AG09319 (cell line): ENCODE measurements at regions not wholly inside any gene's neighbourhood (a gene's known extent, or its start where the extent isn't known, plus 50 kb on each side); places are given as distances from the start of the nearest gene placed in this dataset.

Experiments
- DNase-seq: peaks from one replicate; pipeline ENCODE4 v3.0.0-alpha.2; 2010; ENCODE audit warnings: low read depth; ENCODE audit errors: extremely low read depth
- CTCF ChIP-seq: IDR thresholded peaks from 2 replicates; pipeline ENCODE4 v1.5.1; 2011; ENCODE audit warnings: low read depth, mild to moderate bottlenecking, inconsistent platforms, low read length, moderate library complexity

GRCh38 chr4:43987331-43987944 lies 461.2 kb downstream of the KCTD8 start:
- no peak for DNase-seq

DNA sequence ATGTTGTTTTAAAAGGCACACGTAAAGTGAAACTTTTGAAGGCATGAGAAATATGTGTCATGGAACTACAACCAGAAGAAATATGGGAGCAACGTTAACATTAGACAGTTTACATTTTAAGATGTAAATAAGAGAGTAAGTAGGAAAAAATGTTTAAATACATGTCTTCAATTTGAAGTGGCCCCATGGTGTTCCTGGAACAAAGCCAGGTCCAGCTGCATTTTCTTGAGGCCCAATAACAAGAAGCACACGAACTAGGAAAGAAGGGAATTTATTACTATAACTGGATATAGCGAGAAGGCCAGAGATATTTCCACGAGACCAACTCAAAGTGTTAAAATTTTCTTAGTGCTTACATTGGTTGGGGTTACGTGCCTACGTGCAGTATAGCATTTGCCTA lies 458.1 kb downstream of the KCTD8 start:
- TF ChIP-seq CTCF: no peak
- DNase-seq: no peak

More at GRCh38 chr4:43987331-43987944, 461.2 kb downstream of the KCTD8 start:
- TF ChIP-seq CTCF: no peak

GRCh38 chr4:43990963-43991362 lies 457.6 kb downstream of the KCTD8 start:
- no peak for TF ChIP-seq CTCF
- no peak for DNase-seq

DNA sequence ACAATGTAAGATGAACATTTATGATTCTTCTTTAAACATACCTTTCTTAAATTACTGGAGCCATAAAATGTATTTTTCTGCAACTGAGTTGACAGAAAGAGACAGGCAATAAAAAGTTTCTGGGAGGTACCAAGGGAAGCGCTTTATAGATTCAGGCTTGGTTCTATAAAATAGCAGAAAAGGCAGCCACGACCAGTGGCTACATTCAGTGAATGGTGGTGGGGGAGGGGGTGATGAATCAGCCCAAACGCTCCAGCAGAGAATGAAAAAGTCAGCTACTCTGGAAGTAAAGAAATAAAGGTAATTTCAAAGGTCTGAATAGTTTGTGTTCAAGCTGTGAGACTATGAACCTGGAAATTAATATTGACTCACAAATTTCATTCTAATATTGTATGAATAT lies 456.1 kb downstream of the KCTD8 start:
- TF ChIP-seq CTCF: no peak
- no peak for DNase-seq

- no peak for TF ChIP-seq CTCF
- no peak for DNase-seq
Measured at GRCh38 chr4:43993196-43993902, 455.3 kb downstream of the KCTD8 start.

DNA sequence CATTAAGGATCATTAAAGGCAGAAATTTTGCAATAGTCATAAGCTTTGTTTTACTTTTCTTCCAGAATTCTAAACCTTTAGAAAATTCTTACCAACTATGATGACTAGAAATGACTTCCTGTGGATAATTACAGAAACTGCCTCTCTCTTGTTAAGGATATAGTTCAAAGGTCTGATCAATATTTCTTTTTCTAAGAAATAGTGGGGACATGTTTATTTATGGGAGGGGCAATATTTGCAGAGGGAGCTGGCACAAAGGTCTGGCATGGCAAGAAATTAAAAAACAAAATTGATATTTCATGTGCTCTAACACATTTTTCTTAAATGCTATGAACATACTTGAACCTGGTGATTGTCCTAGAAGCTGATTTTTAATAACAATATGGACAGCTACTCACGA lies 448.9 kb downstream of the KCTD8 start:
- no peak for DNase-seq

More for the DNA sequence above, 448.9 kb downstream of the KCTD8 start:
- no peak for TF ChIP-seq CTCF
